H1 (cell line): ENCODE measurements at regions not wholly inside any gene's neighbourhood (a gene's known extent, or its start where the extent isn't known, plus 50 kb on each side); places are given as distances from the start of the nearest gene placed in this dataset.

Source experiments
- CHD7 ChIP-seq: fragments of 300-600 bp; sonication (generic); IDR thresholded peaks from 2 replicates; pipeline ENCODE4 v1.7.1; 2012; ENCODE audit warnings: low read length, moderate library complexity, mild to moderate bottlenecking, inconsistent platforms; ENCODE audit not compliant: insufficient replicate concordance
- CTBP2 ChIP-seq: IDR thresholded peaks from 2 replicates; pipeline ENCODE4 v1.7.0; 2011; ENCODE audit warnings: borderline replicate concordance, mild to moderate bottlenecking, moderate library complexity, mixed read lengths, low read length; ENCODE audit not compliant: insufficient read depth, insufficient read length
- GTF2F1 ChIP-seq: IDR thresholded peaks from 2 replicates; pipeline ENCODE4 v1.6.1; 2012; ENCODE audit warnings: low read depth, low read length, improper control_type of control experiment, borderline replicate concordance
- HDAC6 ChIP-seq: IDR thresholded peaks from one replicate; pipeline ENCODE4 v1.7.1; 2012; ENCODE audit warnings: low read depth, mild to moderate bottlenecking, inconsistent platforms, low read length, moderate library complexity
- KDM4A ChIP-seq: IDR thresholded peaks from one replicate; pipeline ENCODE4 v1.7.1; 2012; ENCODE audit warnings: low read depth, mild to moderate bottlenecking, moderate library complexity, low read length, inconsistent platforms; ENCODE audit not compliant: severe bottlenecking
- KDM5A ChIP-seq: fragments of 200-600 bp; IDR thresholded peaks from 2 replicates; pipeline ENCODE4 v1.7.1; 2012; ENCODE audit warnings: mild to moderate bottlenecking, low read length, inconsistent platforms, mixed read lengths
- PHF8 ChIP-seq: fragments of 200-600 bp; sonication (generic); conservative IDR thresholded peaks from 2 replicates; pipeline ENCODE4 v1.7.1; 2012; ENCODE audit warnings: low read depth, mild to moderate bottlenecking, inconsistent platforms, low read length, moderate library complexity
- POLR2A ChIP-seq, 2 experiments: IDR thresholded peaks; 1 replicate in 1 of 2; 2 replicates in 1 of 2; pipeline ENCODE4 v1.6.1; 2011; ENCODE audit warnings: low read depth in 2 of 2, low read length in 2 of 2, mild to moderate bottlenecking in 2 of 2; ENCODE audit errors: control extremely low read depth in 1 of 2
- POLR2AphosphoS5 ChIP-seq: IDR thresholded peaks from 2 replicates; pipeline ENCODE4 v1.6.1; 2011; ENCODE audit warnings: low read depth, low read length
- YY1 ChIP-seq: IDR thresholded peaks from 2 replicates; pipeline ENCODE4 v1.6.1; 2011; ENCODE audit warnings: low read depth, mild to moderate bottlenecking, low read length

GRCh38 chr16:80480664-80481063, 60.1 kb upstream of the DYNLRB2 start (continued):
- TF ChIP-seq CHD7, result no peak
- TF ChIP-seq YY1, result no peak
- no peak for TF ChIP-seq CTBP2
- no peak for TF ChIP-seq GTF2F1
- TF ChIP-seq PHF8, result no peak
- TF ChIP-seq POLR2AphosphoS5, result no peak
- TF ChIP-seq KDM5A, result no peak
- TF ChIP-seq POLR2A (IDR thresholded peaks at IDR 0.05; ENCODE audit: control extremely low read depth in 1 of 2, low read depth in 2 of 2, low read length in 2 of 2), result no peak
- TF ChIP-seq KDM4A, result no peak
- no peak for TF ChIP-seq HDAC6
- TF ChIP-seq, all 59 proteins: peak for 0
